ENCODE measurements at regions not wholly inside any gene's neighbourhood (a gene's known extent, or its start where the extent isn't known, plus 50 kb on each side); places are given as distances from the start of the nearest gene placed in this dataset.
"Not testable (repeated sequence)": the region's sequence is repeated elsewhere in the genome, so short reads cannot be mapped to it uniquely, and the experiment has no call there.

DNA sequence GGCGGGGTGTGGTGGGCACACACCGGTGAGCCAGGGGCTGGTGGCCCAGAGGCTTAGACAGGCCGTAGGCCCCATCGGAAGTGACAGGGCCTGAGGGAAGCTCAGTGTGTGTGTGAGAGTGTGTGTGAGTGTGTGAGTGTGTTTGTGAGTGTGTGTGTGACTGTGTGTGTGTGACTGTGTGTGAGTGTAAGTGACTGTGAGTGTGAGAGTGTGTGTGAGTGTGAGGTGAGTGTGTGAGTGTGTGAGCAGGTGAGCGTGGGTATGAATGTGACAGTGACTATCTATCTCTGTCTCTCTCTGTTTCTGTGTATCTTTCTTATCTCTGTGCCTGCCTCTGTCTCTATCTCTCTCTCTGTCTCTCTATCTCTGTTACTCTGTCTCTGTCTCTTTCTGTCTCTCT is 171.6 kb downstream of the TMEM121 start:
- DNase-seq, result not testable (repeated sequence)

DNA sequence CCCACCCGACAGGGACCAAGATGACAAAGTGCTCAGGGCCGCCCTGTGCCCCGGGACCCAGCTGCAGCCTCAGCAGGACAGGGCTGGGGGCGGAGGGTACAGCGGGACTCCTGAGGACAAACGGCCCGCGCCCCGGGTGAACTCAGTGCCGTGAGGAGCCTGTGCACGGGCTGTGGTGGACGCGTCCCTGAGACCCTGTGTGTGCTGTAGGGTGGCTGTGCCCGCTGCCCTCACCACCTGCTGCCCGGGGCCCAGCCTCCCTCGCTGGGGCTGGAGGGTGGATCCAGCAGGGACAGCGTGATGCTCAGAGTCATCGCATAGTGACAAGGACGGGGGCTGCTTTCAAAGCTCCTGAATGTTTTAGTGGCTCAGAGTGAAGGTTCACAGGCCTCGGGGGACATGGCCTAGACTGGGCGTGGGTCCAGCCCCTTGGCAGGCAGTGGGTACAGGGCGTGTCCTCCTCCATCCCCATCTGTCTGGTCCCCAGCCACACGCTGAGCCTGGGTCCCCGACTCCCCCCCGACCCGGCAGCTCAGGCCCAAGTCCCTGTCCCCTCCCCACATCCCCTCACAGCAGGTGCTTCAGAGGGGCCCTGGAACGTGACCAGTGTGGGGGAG is 172.7 kb downstream of the TMEM121 start:
- DNase-seq, result not testable (repeated sequence)

DNA sequence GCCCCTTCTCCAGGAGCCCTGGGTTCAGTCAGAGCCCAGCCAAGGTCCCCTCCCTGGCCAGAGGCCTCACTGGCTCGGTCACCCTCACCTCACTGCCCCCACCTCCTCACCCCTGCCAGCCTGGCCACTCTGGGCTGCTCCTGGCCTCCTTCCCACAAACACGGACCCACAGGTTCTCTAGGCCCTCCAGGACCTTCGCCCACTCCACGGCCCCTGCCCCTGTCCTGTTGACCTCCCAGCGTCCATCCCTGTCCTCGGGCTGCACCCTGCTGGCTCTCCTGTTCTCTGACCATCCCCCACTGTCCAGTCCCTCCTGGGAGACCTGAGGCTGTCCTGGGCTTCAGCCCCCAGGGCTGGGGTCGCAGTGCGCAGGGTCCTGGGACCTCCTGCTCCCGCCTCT is 173.3 kb downstream of the TMEM121 start:
- not testable (repeated sequence) for DNase-seq

DNA sequence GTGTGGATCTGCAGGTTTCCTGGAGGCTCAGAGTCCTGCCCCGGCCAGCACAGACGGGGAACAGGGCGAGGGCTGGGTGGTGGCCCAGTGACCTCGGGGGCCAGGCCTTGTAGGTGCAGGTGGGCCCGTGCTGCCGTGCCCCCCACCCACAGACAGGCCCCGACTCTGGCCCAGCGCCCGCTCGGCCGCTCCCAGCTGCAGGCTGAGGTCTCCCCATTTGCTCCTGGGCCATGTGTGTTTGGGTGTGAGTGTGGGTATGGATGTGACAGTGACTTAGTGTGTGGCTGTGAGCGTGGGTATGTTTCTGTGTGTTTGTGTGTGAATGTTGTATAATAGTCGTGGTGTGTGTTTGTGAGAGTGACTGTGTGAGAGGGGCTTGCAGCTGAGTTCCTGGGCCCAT is 173.8 kb downstream of the TMEM121 start:
- not testable (repeated sequence) for DNase-seq

DNA sequence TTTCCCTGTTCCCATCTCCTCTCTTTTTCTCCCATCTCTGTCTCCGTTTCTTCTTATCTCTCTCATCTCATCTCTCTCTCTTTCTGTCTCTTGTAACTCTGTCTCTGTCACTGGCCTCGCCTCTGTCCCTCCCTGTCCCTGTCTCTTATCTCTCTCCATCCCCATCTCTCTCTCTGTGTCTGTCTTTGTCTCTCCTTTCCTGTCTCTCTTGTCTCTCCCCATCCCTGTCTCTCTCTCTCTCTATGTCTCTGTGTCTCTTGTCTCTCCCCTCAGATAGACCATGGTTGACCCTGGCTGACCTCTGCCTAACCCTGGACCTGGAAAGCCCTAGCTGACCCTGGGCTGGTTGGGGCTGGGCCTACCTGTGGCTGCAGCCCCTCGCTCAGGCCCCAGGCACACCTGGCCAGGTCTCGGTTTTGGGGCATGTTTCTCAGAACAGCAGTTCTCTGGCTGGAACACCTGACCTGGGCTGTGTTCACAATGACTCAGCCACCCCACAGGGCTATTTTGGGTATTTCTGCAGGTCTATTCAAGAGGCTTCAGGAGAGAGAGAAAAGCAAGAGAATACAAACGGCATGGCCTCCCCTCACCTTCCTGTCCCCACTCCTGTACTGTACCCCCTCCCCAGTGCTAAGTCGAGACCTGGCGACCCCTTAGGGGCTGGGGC is 174.4 kb downstream of the TMEM121 start:
- DNase-seq, result no peak

DNA sequence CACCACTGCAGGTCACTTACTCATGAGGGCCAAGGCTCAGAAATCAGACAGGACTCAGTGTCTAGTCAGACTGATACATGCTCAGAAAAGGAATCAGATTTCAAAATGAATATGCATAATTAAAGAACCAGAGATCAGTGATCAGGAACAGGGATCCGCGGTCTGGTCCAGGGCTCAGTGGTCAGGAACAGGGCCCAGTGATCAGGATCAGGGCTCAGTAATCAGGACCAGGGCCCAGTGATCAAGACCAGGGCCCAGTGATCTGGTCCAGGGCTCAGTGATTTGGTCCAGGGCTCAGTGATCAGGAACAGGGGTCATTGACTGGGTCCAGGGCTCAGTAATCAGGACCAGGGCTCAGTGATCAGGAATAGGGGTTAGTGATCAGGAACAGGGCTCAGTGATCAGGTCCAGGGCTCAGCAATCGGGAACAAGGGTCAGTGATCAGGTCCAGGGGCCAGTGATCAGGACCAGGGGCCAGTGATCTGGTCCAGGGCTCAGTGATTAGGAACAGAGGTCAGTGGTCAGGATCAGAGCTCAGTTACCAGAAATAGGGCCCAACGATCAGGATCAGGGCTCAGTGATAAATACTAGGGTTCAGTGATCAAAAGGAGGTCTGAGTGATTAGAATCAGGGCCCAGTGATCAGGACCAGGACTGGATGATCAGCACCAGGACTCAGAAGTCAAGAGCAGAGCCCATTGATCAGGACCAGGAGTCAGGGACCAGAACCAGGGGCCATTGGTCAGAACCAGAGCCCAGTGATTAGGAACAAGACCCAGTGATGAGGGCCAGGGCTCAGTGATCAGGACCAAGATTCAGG is 175.3 kb downstream of the TMEM121 start:
- no peak for DNase-seq

DNA sequence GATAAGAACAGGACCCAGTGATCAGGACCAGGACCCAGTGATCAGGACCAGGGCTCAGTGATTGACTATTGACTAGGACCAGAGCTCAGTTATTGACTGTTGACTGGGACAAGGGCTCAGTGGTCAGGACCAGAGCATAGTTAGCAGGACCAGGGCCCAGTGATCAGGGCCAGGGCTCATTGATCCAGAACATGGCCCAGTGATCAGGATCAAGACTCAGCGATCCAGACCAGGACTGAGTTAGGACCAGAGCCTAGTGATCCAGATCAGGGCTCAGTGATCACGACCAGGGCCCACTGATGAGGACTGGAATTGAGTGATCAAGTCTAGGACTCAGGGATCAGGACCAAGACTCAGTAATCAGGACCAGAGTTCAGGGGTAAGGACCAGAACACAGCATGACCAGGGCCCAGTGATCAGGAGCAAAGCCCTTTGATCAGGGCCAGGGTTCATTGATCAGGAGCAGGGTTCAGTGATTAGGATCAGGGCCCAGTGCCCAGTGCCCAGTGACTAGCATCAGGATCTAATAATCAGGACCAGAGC is 176.0 kb downstream of the TMEM121 start:
- no peak for DNase-seq

DNA sequence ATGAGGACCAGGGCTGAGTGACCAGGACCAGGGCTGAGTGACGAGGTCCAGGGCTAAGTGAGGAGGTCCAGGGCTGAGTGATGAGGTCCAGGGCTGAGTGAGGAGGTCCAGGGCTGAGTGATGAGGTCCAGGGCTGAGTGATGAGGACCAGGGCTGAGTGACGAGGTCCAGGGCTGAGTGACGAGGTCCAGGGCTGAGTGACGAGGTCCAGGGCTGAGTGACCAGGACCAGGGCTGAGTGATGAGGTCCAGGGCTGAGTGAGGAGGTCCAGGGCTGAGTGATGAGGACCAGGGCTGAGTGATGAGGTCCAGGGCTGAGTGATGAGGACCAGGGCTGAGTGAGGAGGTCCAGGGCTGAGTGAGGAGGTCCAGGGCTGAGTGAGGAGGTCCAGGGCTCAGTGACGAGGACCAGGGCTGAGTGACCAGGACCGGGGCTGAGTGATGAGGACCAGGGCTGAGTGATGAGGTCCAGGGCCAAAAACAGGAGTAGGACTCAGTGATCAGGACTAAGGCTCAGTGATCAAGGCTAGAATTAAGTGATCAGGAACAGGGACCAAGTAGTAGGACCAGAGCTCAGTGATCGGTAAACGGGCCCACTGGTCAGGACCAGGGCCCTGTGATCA is 176.8 kb downstream of the TMEM121 start:
- DNase-seq, result not testable (repeated sequence)

DNA sequence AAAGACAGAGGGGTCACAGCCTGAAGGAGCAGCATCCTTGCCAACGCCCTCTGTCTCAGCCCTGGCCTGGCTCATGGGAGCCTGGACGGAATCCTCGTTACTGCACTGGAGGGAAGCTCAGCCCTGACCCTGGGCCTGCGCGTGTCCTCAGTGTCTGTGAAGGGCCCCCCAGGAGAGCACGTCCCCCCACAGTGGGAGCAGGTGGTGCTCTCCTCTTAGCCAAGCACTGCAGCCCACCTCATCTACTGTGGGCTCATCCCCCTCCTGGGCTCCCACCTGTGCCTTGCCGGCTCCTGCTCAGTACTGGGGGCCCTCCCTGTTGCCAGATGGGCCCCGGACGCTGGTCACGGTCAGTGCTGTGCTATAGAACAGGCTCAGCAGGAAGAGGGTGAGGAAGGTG is 177.7 kb downstream of the TMEM121 start:
- DNase-seq, result not testable (repeated sequence)

DNA sequence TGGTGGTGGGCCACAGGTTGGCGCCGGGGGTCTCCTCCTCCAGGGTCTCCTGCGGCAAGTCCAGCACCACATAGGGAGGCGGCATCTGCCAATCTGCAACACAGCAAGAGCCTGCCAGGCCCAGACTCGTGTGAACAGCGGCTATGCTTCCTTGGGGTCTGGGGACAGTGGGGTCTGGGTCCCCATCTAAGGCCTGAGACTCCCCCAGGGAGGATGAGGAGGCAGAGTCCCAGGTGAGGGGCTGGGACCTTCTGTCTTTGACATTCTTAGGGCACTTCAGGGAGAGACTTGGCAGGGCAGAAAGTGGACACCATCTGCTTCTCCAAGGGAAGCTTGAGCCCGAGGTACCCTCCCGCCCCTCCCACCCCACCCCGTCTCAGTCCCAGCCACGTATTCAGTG is 178.1 kb downstream of the TMEM121 start:
- not testable (repeated sequence) for DNase-seq

DNA sequence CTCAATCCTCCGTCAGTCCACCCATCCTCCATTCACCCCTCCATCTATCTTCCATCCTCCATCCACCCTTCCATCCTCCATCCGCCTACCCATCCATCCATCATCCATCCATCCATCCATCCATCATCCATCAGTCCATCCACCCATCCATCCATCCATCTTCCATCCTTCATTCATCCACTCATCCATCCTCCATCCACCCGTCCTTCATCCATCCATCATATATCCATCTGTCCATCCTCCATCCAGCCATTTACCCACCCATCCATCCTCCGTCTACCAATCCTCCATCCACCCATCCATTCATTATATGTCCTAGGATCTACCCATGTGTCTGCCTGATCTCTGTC is 179.1 kb downstream of the TMEM121 start:
- DNase-seq, result not testable (repeated sequence)

DNA sequence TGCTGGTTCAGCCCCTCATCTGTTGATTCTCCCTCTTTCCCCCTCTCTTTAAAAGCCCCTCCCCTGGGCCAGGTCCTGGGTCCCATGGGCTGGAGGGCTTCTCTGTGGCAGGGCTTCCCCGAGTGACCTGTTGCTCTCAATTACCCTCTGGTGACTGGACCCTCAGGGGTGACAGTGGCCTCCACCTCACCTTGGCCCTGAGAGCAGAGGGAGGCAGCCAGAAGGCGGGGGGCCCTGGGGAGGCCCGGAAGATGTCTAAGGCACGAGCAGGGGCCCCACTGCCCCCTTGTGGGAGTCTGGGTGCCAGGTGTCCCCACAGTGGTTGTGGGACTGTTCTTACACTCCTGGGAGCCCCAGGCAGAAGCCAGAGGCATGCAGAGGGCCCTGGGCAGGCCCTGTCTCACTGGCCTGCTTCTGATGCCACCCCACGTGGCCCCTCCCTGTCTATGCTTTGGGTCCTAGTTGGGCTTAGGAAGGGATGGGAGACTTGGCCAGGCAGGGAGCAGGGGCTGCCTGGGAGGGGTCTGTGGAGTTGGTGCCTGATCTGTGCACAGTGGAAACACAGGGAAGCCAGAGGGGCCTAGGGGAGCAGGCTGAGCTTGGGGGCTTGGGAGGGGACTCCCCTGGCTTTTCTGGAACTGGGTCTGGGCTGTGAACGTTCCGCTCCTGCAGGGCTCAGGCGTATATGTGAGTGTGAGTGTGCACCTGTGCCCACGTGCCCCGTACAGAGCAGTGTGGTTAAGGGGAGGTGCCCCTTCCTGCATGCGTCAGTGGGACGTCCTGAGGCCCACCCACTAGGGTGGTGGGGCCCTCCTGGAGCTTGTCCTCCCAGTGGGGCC is 179.7 kb downstream of the TMEM121 start:
- not testable (repeated sequence) for DNase-seq

DNA sequence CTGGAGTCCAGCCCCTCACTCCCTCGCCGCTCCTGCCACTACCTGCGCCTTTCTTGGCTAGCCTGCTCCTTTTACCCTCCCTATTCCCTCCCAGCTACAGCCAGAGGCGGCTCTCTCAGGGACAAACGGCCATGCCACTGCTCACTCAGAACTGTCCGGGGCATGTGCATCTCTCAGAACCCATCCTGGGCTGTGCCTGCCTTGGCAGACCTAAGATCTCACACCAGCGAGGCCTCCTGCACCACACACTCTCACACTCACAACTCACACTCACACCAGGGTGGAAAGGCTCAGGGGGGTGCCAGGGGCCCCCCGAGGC is 180.3 kb downstream of the TMEM121 start:
- DNase-seq, result not testable (repeated sequence)

DNA sequence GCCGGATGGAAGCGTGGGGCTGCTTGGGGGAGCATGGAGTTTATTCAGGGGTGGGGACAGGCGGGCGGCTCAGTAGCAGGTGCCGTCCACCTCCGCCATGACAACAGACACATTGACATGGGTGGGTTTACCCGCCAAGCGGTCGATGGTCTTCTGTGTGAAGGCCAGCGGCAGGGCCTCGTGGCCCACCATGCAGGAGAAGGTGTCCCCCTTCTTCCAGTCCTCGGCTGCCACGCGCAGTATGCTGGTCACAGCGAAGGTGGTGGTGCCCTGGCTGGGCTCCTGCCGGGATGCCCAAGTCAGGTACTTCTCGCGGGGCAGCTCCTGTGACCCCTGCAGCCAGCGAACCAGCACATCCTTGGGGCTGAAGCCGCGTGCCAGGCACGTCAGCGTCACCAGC is 180.7 kb downstream of the TMEM121 start:
- not testable (repeated sequence) for DNase-seq

DNA sequence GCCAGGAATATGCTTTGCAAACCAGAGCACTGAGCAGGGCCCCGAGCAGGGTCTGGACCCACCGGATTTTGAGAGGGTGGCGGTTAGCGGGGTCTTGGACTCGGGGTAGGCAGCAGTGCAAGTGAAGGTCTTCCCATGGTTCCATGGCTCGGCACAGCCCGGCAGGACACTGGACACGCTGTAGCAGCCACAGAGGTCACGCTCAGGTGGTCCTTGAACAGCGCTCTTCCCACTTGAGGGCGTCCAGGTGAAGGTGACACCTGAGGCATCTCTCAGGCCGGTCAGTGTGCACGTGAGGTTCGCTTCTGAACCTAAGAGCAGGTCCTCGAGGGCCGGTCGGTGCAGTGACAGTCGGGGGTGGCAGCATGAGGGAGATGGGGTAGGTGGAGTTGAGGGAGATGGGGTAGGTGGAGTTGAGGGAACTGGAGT is 181.4 kb downstream of the TMEM121 start:
- not testable (repeated sequence) for DNase-seq

DNA sequence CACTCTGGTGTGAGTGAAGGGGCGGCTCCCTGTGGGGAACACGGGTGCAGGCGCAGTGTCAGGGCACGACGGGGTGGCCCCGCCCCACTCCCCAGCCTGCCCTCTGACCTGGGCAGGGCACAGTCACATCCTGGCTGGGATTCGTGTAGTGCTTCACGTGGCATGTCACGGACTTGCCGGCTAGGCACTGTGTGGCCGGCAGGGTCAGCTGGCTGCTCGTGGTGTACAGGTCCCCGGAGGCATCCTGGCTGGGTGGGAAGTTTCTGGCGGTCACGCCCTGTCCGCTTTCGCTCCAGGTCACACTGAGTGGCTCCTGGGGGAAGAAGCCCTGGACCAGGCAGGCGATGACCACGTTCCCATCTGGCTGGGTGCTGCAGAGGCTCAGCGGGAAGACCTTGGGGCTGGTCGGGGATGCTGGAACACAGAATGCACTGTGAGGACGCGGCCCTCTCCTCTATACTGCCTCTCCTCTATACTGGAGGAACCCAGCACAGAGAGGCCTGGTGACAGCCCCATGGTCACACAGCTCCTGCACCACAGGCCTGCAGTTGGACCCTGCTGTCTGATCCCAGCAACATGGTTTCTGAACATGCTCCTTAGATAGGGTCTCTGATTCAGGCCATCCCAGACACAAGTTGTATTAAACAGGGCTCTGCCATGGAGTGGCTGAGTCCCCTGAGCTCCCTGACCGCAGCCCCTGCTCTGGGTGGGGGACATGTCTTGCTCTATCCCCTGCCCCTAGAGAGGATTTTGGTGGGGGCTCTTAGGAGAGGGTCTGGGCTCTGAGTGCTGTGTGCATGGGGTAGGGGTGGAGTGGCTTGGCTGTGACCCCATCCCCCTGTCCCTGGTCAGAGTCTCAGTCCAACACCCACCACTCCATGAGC is 182.1 kb downstream of the TMEM121 start:
- DNase-seq, result not testable (repeated sequence)

DNA sequence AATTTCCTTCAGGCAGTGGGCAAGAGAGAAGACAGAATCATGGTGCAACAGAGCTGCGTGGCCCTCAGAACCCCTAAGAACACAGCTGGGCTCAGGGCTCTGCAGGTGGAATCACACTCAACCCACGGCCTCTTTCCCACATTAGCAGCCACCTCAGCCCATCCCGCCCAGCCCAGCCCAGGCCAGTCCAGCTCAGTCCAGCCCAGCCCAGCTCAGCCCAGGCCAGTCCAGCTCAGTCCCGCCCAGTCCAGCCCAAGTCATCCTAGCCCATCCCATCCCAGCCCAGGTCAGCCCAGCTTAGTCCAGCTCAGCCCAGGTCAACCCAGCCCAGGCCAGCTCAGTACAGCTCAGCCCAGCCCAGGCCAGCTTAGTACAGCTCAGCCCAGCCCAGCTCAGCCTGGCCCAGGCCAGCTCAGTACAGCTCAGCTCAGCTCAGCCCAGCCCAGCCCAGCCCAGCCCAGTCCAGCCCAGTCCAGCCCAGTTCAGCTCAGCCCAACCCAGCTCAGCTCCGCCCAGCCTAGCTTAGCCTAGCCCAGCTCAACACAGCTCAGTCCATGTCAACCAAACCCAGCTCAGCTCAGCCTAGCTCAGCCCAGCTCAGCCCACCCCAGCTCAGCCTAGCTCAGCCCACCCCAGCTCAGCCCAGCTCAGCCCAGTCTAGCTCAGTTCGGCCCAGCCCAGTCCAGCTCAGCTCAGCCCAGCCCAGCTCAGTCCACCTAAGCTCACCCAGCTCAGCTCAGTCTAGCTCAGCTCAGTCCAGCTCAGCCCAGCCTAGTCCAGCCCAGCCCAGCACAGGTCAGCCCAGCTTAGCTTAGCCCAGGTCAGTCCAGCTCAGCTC is 183.1 kb downstream of the TMEM121 start:
- DNase-seq, result no peak

DNA sequence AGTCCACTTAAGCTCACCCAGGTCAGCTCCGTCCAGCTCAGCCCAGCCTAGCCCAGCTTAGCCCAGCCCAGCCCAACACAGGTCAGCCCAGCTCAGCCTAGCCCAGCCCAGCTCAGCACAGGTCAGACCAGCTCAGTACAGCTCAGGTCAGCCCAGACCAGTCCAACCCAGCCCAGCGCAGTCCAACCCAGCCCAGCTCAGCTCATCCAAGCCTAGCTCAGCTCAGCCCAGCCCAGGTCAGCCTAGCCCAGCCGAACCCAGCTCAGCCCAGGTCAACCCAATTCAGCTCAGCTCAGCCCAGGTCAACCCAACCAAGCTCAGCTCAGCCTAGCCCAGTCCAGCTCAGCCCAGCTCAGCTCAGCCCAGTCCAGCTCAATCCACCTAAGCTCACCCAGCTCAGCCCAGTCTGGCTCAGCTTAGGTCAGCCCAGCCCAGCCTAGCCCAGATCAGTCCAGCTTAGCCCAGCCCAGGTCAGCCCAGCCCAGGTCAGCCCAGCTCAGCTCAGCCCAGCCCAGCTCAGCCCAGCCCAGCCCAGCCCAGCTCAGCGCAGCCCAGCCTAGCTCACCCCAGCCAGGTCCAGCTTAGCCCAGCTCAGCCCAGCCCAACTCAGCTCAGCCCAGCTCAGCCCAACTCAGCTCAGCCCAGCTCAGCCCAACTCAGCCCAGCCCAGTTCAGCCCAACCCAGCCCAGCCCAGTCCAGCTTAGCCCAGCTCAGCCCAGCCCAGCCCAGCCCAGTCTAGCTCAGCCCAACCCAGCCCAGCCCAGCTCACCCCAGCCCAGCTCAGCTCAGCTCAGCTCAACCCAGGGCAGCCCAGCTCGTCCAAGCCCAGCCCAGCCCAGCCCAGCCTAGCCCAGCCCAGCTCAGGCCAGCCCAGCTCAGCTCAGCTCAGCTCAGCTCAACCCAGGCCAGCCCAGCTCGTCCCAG is 184.0 kb downstream of the TMEM121 start:
- no peak for DNase-seq

DNA sequence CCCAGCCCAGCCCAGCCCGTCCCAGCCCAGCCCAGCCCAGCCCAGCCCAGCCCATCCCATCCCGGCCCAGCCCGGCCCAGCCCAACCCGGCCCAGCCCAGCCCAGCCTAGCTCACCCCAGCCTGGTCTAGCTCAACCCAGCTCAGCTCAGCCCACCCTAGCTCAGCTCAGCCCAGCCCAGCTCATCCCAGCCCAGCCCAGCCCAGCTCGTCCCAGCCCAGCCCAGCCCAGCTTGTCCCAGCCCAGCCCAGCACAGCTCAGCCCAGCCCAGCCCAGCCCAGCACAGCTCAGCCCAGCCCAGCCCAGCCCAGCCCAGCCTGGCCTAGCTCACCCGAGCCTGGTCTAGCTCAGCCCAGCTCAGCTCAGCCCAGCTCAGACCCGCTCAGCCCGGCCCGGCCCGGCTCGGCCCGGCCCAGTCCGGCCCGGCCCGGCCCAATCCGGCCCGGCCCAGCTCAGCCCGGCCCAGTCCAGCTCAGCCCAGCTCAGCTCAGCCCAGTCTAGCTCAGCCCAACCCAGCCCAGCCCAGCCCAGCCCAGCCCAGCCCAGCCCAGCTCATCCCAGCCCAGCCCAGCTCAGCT is 184.7 kb downstream of the TMEM121 start:
- DNase-seq, result no peak

Data from CD4-positive, alpha-beta T cell treated with Interleukin-4 for 4 hours (primary cell).